Ishikawa (cell line): ENCODE measurements at regions not wholly inside any gene's neighbourhood (a gene's known extent, or its start where the extent isn't known, plus 50 kb on each side); places are given as distances from the start of the nearest gene placed in this dataset.

Source experiments
- CEBPB ChIP-seq: IDR thresholded peaks from 2 replicates; pipeline ENCODE4 v1.6.1; 2012
- CREB1 ChIP-seq: IDR thresholded peaks from 2 replicates; pipeline ENCODE4 v1.6.1; 2012; ENCODE audit warnings: low read depth
- EGR1 ChIP-seq: IDR thresholded peaks from 2 replicates; pipeline ENCODE4 v1.6.1; 2012
- EP300 ChIP-seq: IDR thresholded peaks from 2 replicates; pipeline ENCODE4 v1.6.1; 2012; ENCODE audit warnings: borderline replicate concordance
- FOXM1 ChIP-seq: IDR thresholded peaks from 2 replicates; pipeline ENCODE4 v1.6.1; 2012; ENCODE audit warnings: low read depth, borderline replicate concordance
- MAX ChIP-seq: IDR thresholded peaks from 2 replicates; pipeline ENCODE4 v1.6.1; 2012
- NFIC ChIP-seq: IDR thresholded peaks from 2 replicates; pipeline ENCODE4 v1.6.1; 2012
- RAD21 ChIP-seq: IDR thresholded peaks from 2 replicates; pipeline ENCODE4 v1.6.1; 2012; ENCODE audit warnings: low read depth
- REST ChIP-seq: IDR thresholded peaks from 2 replicates; pipeline ENCODE4 v1.6.1; 2012; ENCODE audit warnings: low read depth, mild to moderate bottlenecking
- TAF1 ChIP-seq: IDR thresholded peaks from 2 replicates; pipeline ENCODE4 v1.6.1; 2012; ENCODE audit warnings: low read depth, mild to moderate bottlenecking
- TCF12 ChIP-seq: IDR thresholded peaks from 2 replicates; pipeline ENCODE4 v1.6.1; 2012; ENCODE audit warnings: low read depth
- TEAD4 ChIP-seq: IDR thresholded peaks from 2 replicates; pipeline ENCODE4 v1.6.1; 2012
- USF1 ChIP-seq: IDR thresholded peaks from 2 replicates; pipeline ENCODE4 v1.6.1; 2012
- YY1 ChIP-seq: IDR thresholded peaks from 2 replicates; pipeline ENCODE4 v1.6.1; 2012; ENCODE audit warnings: low read depth
- ZBTB7A ChIP-seq: IDR thresholded peaks from 2 replicates; pipeline ENCODE4 v1.6.1; 2012; ENCODE audit warnings: low read depth

GRCh38 chrX:134741746-134742145, 55.3 kb downstream of the PABIR2 start:
- TF ChIP-seq FOXM1 (no peak), RAD21 (no peak), MAX (no peak), TCF12 (no peak), CEBPB (no peak), CREB1 (no peak), ZBTB7A (no peak), EGR1 (no peak), USF1 (no peak), NFIC (no peak), REST (no peak), EP300 (no peak), YY1 (no peak), TEAD4 (no peak)

- TF ChIP-seq REST: no peak
- TF ChIP-seq USF1: no peak
- no peak for TF ChIP-seq NFIC
- no peak for TF ChIP-seq CEBPB
- no peak for TF ChIP-seq EP300
- no peak for TF ChIP-seq RAD21
- no peak for TF ChIP-seq CREB1
- TF ChIP-seq TEAD4: no peak
- TF ChIP-seq YY1: no peak
- no peak for TF ChIP-seq EGR1
- no peak for TF ChIP-seq TAF1
- no peak for TF ChIP-seq FOXM1
- TF ChIP-seq ZBTB7A: no peak
- TF ChIP-seq MAX: no peak
- TF ChIP-seq TCF12: no peak
Measured at GRCh38 chrX:134738986-134739740, 57.8 kb downstream of the PABIR2 start.

GRCh38 chrX:134738445-134738844, 58.6 kb downstream of the PABIR2 start:
- no peak for TF ChIP-seq TAF1

GRCh38 chrX:134737721-134738369, 59.2 kb downstream of the PABIR2 start:
- TF ChIP-seq NFIC: no peak
- no peak for TF ChIP-seq CEBPB
- no peak for TF ChIP-seq FOXM1
- no peak for TF ChIP-seq YY1
- no peak for TF ChIP-seq ZBTB7A
- TF ChIP-seq REST: no peak
- TF ChIP-seq TCF12: no peak
- TF ChIP-seq RAD21: no peak
- TF ChIP-seq EP300: no peak
- no peak for TF ChIP-seq MAX
- no peak for TF ChIP-seq USF1
- no peak for TF ChIP-seq TAF1
- no peak for TF ChIP-seq CREB1
- TF ChIP-seq EGR1: no peak
- TF ChIP-seq TEAD4: no peak
